ENCODE measurements at regions not wholly inside any gene's neighbourhood (a gene's known extent, or its start where the extent isn't known, plus 50 kb on each side); places are given as distances from the start of the nearest gene placed in this dataset.

- TF ChIP-seq CTCF (conservative IDR thresholded peaks at IDR 0.05; ENCODE audit: low read length) (no peak), EZH2phosphoT487 (IDR thresholded peaks at IDR 0.05; ENCODE audit: borderline replicate concordance, low read depth, low read length) (no peak)
These were observed 100.5 kb upstream of the LMNTD1 start for GRCh38 chr12:25653487-25654175.
